ENCODE measurements at regions not wholly inside any gene's neighbourhood (a gene's known extent, or its start where the extent isn't known, plus 50 kb on each side); places are given as distances from the start of the nearest gene placed in this dataset.

- H3K9me3 ChIP-seq: no peaks in the 10 kb centered on the region
- H3K36me3 ChIP-seq: no peaks in the 10 kb centered on the region
- no peak for DNase-seq (ENCODE audit: low spot score in 2 of 2)
- TF ChIP-seq POLR2A (IDR thresholded peaks at IDR 0.05) (no peak), CTCF (IDR thresholded peaks at IDR 0.05) (no peak), EP300 (IDR thresholded peaks at IDR 0.05) (no peak)
- no peak overlapping the region for H3K27ac ChIP-seq
- 84 to 88% methylated on average over 1 of the region's 1 CpG for WGBS, 2 donors
- H3K4me3 ChIP-seq: no peak overlapping the region
- H3K27me3 ChIP-seq: no peaks in the 10 kb centered on the region
- no peaks in the 10 kb centered on the region for H3K4me1 ChIP-seq
Observed at GRCh38 chr12:74891083-74891668, 318.5 kb downstream of the KCNC2 start.

GRCh38 chr12:74892057-74892633 is 317.5 kb downstream of the KCNC2 start:
- H3K4me3 ChIP-seq: no peak overlapping the region
- no peak for TF ChIP-seq CTCF (IDR thresholded peaks at IDR 0.05)
- TF ChIP-seq POLR2A (IDR thresholded peaks at IDR 0.05): no peak
- no peak for TF ChIP-seq EP300 (IDR thresholded peaks at IDR 0.05)
- no peak overlapping the region for H3K27ac ChIP-seq
- H3K36me3 ChIP-seq: no peaks in the 10 kb centered on the region
- no peaks in the 10 kb centered on the region for H3K4me1 ChIP-seq
- WGBS, 2 donors: 75 to 83% methylated on average over 4 of the region's 4 CpGs
- DNase-seq (ENCODE audit: low spot score in 2 of 2): no peak
- H3K9me3 ChIP-seq: no peaks in the 10 kb centered on the region
- H3K27me3 ChIP-seq: no peaks in the 10 kb centered on the region

- no peaks in the 10 kb centered on the region for H3K36me3 ChIP-seq
- H3K27ac ChIP-seq: no peak overlapping the region
- no peak for TF ChIP-seq CTCF (IDR thresholded peaks at IDR 0.05)
- no peak for TF ChIP-seq POLR2A (IDR thresholded peaks at IDR 0.05)
- TF ChIP-seq EP300 (IDR thresholded peaks at IDR 0.05): no peak
- WGBS, 2 donors: 92 to 96% methylated on average over 1 of the region's 1 CpG
- no peak overlapping the region for H3K4me3 ChIP-seq
- no peaks in the 10 kb centered on the region for H3K9me3 ChIP-seq
- no peak for DNase-seq (ENCODE audit: low spot score in 2 of 2)
- H3K27me3 ChIP-seq: no peaks in the 10 kb centered on the region
- no peaks in the 10 kb centered on the region for H3K4me1 ChIP-seq
Observed at GRCh38 chr12:74896186-74896585, 313.5 kb downstream of the KCNC2 start.

GRCh38 chr12:74897425-74898211 is 312.0 kb downstream of the KCNC2 start:
- H3K9me3 ChIP-seq: no peaks in the 10 kb centered on the region
- TF ChIP-seq EP300 (IDR thresholded peaks at IDR 0.05): no peak
- TF ChIP-seq POLR2A (IDR thresholded peaks at IDR 0.05): no peak
- TF ChIP-seq CTCF (IDR thresholded peaks at IDR 0.05): no peak
- H3K36me3 ChIP-seq: no peaks in the 10 kb centered on the region
- WGBS, 2 donors: 90 to 91% methylated on average over 5 of the region's 5 CpGs
- DNase-seq (ENCODE audit: low spot score in 2 of 2): no peak
- no peak overlapping the region for H3K27ac ChIP-seq
- no peaks in the 10 kb centered on the region for H3K27me3 ChIP-seq
- no peaks in the 10 kb centered on the region for H3K4me1 ChIP-seq
- no peak overlapping the region for H3K4me3 ChIP-seq
